Left lung (tissue), 4 donors: ENCODE measurements at regions not wholly inside any gene's neighbourhood (a gene's known extent, or its start where the extent isn't known, plus 50 kb on each side); places are given as distances from the start of the nearest gene placed in this dataset.

Source experiments
- ATAC-seq: fragments of 200-7000 bp; cut with Tn5 transposase; one replicate; pipeline ENCODE4 v1.9.1; 2020; ENCODE audit warnings: moderate library complexity
- DNase-seq, 4 donors: peaks; one replicate each; pipeline ENCODE4 v3.0.0-alpha.2; 2013 to 2020
- H3K27ac ChIP-seq, 2 donors: fragments of 200-600 bp; sonication (generic) in 1 of 2; one replicate each; pipeline versions ENCODE4 v1.5.0 to v1.8.0; 2020 to 2021
- H3K27me3 ChIP-seq, 2 donors: fragments of 200-600 bp; sonication (generic) in 1 of 2; one replicate each; pipeline versions ENCODE4 v1.5.0 to v1.8.0; 2020 to 2021
- H3K36me3 ChIP-seq, 2 donors: fragments of 200-600 bp; sonication (generic) in 1 of 2; one replicate each; pipeline versions ENCODE4 v1.5.0 to v1.8.0; 2020 to 2021
- H3K4me1 ChIP-seq, 2 donors: fragments of 200-600 bp; one replicate each; pipeline ENCODE4 v1.8.0; 2021
- H3K4me3 ChIP-seq, 2 donors: fragments of 200-600 bp; sonication (generic) in 1 of 2; one replicate each; pipeline versions ENCODE4 v1.5.0 to v1.8.0; 2020 to 2021; ENCODE audit warnings: mild to moderate bottlenecking in 1 of 2
- H3K9me3 ChIP-seq, 2 donors: fragments of 200-600 bp; sonication (generic) in 1 of 2; one replicate each; pipeline versions ENCODE4 v1.5.0 to v1.8.0; 2020 to 2021
- CTCF ChIP-seq, 2 donors: fragments of 200-600 bp; sonication (generic) in 1 of 2; IDR thresholded peaks; one replicate each; pipeline versions ENCODE4 v1.5.0 to v1.8.0; 2021; ENCODE audit warnings: antibody characterized with exemption in 2 of 2
- intact Hi-C, 2 donors: fragments of 100-400 bp; cut with DNase I; formaldehyde crosslinking; loops; one replicate each; pipeline versions ENCODE4 v1.11.2 to v1.14.2; 2022
- donor health status: DM: no; HTN: yes; CAD: no.
- donor health status: DM: no; HTN: no; CAD: no.

- Histone ChIP-seq H3K27me3 (no peaks in the 10 kb centered on the region), H3K27ac (no peak overlapping the region), H3K36me3 (no peaks in the 10 kb centered on the region), H3K4me3 (no peak overlapping the region), H3K4me1 (no peaks in the 10 kb centered on the region), H3K9me3 (peaks cover 0 to 4% of the 10 kb centered on the region in 2 donors)
- intact Hi-C loops: no loop called here
- DNase-seq (no peak), ATAC-seq (no peak)
- no peak for TF ChIP-seq CTCF (IDR thresholded peaks at IDR 0.05)
Observed at GRCh38 chr3:150213577-150213976, 194.5 kb upstream of the TSC22D2 start.

GRCh38 chr3:150210461-150211110, 197.5 kb upstream of the TSC22D2 start:
- no peak for TF ChIP-seq CTCF (IDR thresholded peaks at IDR 0.05)
- intact Hi-C loops: no loop called here
- Histone ChIP-seq H3K9me3 (no peaks in the 10 kb centered on the region), H3K4me1 (no peaks in the 10 kb centered on the region), H3K27ac (no peak overlapping the region), H3K27me3 (no peaks in the 10 kb centered on the region), H3K36me3 (no peaks in the 10 kb centered on the region), H3K4me3 (no peak overlapping the region)
- DNase-seq: no peak
- ATAC-seq: no peak

- H3K9me3 ChIP-seq: no peaks in the 10 kb centered on the region
- no peak overlapping the region for H3K27ac ChIP-seq
- intact Hi-C loops: no loop called here
- H3K4me1 ChIP-seq: no peaks in the 10 kb centered on the region
- no peaks in the 10 kb centered on the region for H3K36me3 ChIP-seq
- H3K27me3 ChIP-seq: no peaks in the 10 kb centered on the region
- TF ChIP-seq CTCF (IDR thresholded peaks at IDR 0.05): no peak
- ATAC-seq (no peak), DNase-seq (no peak)
- no peak overlapping the region for H3K4me3 ChIP-seq
Observed at GRCh38 chr3:150203273-150203672, 204.8 kb upstream of the TSC22D2 start.

- no peak overlapping the region for H3K4me3 ChIP-seq
- intact Hi-C loops: no loop called here
- no peaks in the 10 kb centered on the region for H3K36me3 ChIP-seq
- no peaks in the 10 kb centered on the region for H3K27me3 ChIP-seq
- H3K4me1 ChIP-seq: no peaks in the 10 kb centered on the region
- H3K9me3 ChIP-seq: no peaks in the 10 kb centered on the region
- ATAC-seq (no peak), DNase-seq (no peak)
- H3K27ac ChIP-seq: no peak overlapping the region
- TF ChIP-seq CTCF (IDR thresholded peaks at IDR 0.05): no peak
Observed at GRCh38 chr3:150202711-150203110, 205.4 kb upstream of the TSC22D2 start.

GRCh38 chr3:150194957-150195356, 213.1 kb upstream of the TSC22D2 start:
- ATAC-seq (no peak), DNase-seq (no peak)
- Histone ChIP-seq H3K4me1 (no peaks in the 10 kb centered on the region), H3K4me3 (no peak overlapping the region), H3K9me3 (no peaks in the 10 kb centered on the region), H3K36me3 (no peaks in the 10 kb centered on the region), H3K27me3 (no peaks in the 10 kb centered on the region), H3K27ac (no peak overlapping the region)
- TF ChIP-seq CTCF (IDR thresholded peaks at IDR 0.05): no peak
- intact Hi-C loops: no loop called here
